Liver (tissue), 3 donors: ENCODE measurements at regions not wholly inside any gene's neighbourhood (a gene's known extent, or its start where the extent isn't known, plus 50 kb on each side); places are given as distances from the start of the nearest gene placed in this dataset.

Experiments
- ATF3 ChIP-seq: IDR thresholded peaks from 2 replicates; pipeline ENCODE4 v1.6.1; 2016; ENCODE audit warnings: antibody characterized with exemption
- CTCF ChIP-seq: fragments of 150-350 bp; IDR thresholded peaks from 2 replicates; pipeline ENCODE4 v1.5.1; 2017; ENCODE audit warnings: improper control_type of control experiment, low read depth, low read length; ENCODE audit not compliant: missing input control
- FOXA1 ChIP-seq: IDR thresholded peaks from 2 replicates; pipeline ENCODE4 v1.6.1; 2016; ENCODE audit warnings: antibody characterized with exemption
- GABPA ChIP-seq, 2 donors: IDR thresholded peaks in 1 of 2; conservative IDR thresholded peaks in 1 of 2; 2 replicates each; pipeline ENCODE4 v1.6.1; 2016; ENCODE audit warnings: antibody characterized with exemption in 2 of 2, mild to moderate bottlenecking in 1 of 2, moderate library complexity in 1 of 2
- JUND ChIP-seq, 2 donors: IDR thresholded peaks; 2 replicates each; pipeline ENCODE4 v1.6.1; 2016; ENCODE audit warnings: antibody characterized with exemption in 2 of 2
- MAX ChIP-seq: IDR thresholded peaks from 2 replicates; pipeline ENCODE4 v1.6.1; 2016; ENCODE audit warnings: antibody characterized with exemption
- NR2F2 ChIP-seq: IDR thresholded peaks from 2 replicates; pipeline ENCODE4 v1.6.1; 2016; ENCODE audit warnings: antibody characterized with exemption
- SP1 ChIP-seq: IDR thresholded peaks from 2 replicates; pipeline ENCODE4 v1.6.1; 2018; ENCODE audit warnings: antibody characterized with exemption, mild to moderate bottlenecking
- TAF1 ChIP-seq: conservative IDR thresholded peaks from 2 replicates; pipeline ENCODE4 v1.6.1; 2016; ENCODE audit warnings: antibody characterized with exemption, mild to moderate bottlenecking
- YY1 ChIP-seq: IDR thresholded peaks from 2 replicates; pipeline ENCODE4 v1.6.1; 2016; ENCODE audit warnings: antibody characterized with exemption, mild to moderate bottlenecking
- TF ChIP-seq, protein P1 (sequence below): IDR thresholded peaks from 2 replicates; pipeline ENCODE4 v1.6.1; 2016; ENCODE audit warnings: antibody characterized with exemption, mild to moderate bottlenecking
- TF ChIP-seq, protein P2 (sequence below): IDR thresholded peaks from 2 replicates; pipeline ENCODE4 v1.6.1; 2016; ENCODE audit warnings: antibody characterized with exemption
- donor health status: healthy.
- donor health status: healthy.

DNA sequence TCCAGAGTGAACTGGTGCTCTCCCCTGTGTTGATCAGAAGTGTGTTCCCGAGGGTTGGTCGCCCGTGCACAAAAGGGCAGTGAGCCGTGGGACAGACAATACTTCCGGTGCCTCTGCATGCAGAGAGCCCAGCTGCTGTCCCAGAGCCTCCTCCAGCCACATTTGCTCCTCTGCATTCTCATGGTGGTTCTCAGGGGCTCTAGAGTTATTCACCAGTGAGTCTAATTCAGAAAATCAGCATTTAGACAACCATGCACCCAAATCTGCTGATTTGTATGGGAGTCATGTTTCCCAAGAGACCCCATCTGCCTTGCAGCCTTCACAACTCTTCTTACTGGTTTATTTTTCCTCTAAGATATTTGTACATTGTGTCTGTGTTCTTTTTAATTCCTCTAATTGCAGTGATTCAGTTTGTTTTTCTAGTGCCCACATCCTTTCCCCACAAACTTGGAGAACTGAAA, 107.0 kb upstream of the SPRED1 start:
- TF ChIP-seq TAF1, result no peak
- no peak for TF ChIP-seq JUND (IDR thresholded peaks at IDR 0.05)
- no peak for TF ChIP-seq CTCF
- TF ChIP-seq YY1, result no peak
- no peak for TF ChIP-seq MAX
- TF ChIP-seq, protein P1, sequence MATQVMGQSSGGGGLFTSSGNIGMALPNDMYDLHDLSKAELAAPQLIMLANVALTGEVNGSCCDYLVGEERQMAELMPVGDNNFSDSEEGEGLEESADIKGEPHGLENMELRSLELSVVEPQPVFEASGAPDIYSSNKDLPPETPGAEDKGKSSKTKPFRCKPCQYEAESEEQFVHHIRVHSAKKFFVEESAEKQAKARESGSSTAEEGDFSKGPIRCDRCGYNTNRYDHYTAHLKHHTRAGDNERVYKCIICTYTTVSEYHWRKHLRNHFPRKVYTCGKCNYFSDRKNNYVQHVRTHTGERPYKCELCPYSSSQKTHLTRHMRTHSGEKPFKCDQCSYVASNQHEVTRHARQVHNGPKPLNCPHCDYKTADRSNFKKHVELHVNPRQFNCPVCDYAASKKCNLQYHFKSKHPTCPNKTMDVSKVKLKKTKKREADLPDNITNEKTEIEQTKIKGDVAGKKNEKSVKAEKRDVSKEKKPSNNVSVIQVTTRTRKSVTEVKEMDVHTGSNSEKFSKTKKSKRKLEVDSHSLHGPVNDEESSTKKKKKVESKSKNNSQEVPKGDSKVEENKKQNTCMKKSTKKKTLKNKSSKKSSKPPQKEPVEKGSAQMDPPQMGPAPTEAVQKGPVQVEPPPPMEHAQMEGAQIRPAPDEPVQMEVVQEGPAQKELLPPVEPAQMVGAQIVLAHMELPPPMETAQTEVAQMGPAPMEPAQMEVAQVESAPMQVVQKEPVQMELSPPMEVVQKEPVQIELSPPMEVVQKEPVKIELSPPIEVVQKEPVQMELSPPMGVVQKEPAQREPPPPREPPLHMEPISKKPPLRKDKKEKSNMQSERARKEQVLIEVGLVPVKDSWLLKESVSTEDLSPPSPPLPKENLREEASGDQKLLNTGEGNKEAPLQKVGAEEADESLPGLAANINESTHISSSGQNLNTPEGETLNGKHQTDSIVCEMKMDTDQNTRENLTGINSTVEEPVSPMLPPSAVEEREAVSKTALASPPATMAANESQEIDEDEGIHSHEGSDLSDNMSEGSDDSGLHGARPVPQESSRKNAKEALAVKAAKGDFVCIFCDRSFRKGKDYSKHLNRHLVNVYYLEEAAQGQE, result no peak
- TF ChIP-seq, protein P2, sequence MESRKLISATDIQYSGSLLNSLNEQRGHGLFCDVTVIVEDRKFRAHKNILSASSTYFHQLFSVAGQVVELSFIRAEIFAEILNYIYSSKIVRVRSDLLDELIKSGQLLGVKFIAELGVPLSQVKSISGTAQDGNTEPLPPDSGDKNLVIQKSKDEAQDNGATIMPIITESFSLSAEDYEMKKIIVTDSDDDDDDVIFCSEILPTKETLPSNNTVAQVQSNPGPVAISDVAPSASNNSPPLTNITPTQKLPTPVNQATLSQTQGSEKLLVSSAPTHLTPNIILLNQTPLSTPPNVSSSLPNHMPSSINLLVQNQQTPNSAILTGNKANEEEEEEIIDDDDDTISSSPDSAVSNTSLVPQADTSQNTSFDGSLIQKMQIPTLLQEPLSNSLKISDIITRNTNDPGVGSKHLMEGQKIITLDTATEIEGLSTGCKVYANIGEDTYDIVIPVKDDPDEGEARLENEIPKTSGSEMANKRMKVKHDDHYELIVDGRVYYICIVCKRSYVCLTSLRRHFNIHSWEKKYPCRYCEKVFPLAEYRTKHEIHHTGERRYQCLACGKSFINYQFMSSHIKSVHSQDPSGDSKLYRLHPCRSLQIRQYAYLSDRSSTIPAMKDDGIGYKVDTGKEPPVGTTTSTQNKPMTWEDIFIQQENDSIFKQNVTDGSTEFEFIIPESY, result no peak
- TF ChIP-seq FOXA1, result no peak
- no peak for TF ChIP-seq GABPA (IDR thresholded peaks at IDR 0.05 in 1 of 2, conservative IDR thresholded peaks at IDR 0.05 in 1 of 2)
- TF ChIP-seq ATF3, result no peak
- no peak for TF ChIP-seq SP1
- TF ChIP-seq NR2F2, result no peak
